ENCODE measurements at regions not wholly inside any gene's neighbourhood (a gene's known extent, or its start where the extent isn't known, plus 50 kb on each side); places are given as distances from the start of the nearest gene placed in this dataset.

- no peak for TF ChIP-seq POLR2AphosphoS5 (IDR thresholded peaks at IDR 0.05; ENCODE audit: low read depth, low read length)
- no peak for TF ChIP-seq REST (IDR thresholded peaks at IDR 0.05; ENCODE audit: insufficient read depth in 1 of 2, low read depth in 2 of 2, low read length in 2 of 2)
- no peak for TF ChIP-seq FOXP2 (optimal IDR thresholded peaks at IDR 0.05; ENCODE audit: borderline replicate concordance, extremely low read depth, extremely low read length, insufficient read depth)
- TF ChIP-seq SIN3A (IDR thresholded peaks at IDR 0.05; ENCODE audit: borderline replicate concordance, insufficient read depth, low read length), result no peak
- TF ChIP-seq TAF1 (IDR thresholded peaks at IDR 0.05; ENCODE audit: borderline replicate concordance, insufficient read depth, low read length), result no peak
These were observed 64.3 kb downstream of the FASLG start for GRCh38 chr1:172723251-172723650.

GRCh38 chr1:172724232-172724631 lies 65.3 kb downstream of the FASLG start:
- no peak for TF ChIP-seq FOXP2 (optimal IDR thresholded peaks at IDR 0.05; ENCODE audit: borderline replicate concordance, extremely low read depth, extremely low read length, insufficient read depth)

- TF ChIP-seq REST (IDR thresholded peaks at IDR 0.05; ENCODE audit: insufficient read depth in 1 of 2, low read depth in 2 of 2, low read length in 2 of 2), result no peak
- TF ChIP-seq FOXP2 (optimal IDR thresholded peaks at IDR 0.05; ENCODE audit: borderline replicate concordance, extremely low read depth, extremely low read length, insufficient read depth), result no peak
- no peak for TF ChIP-seq POLR2AphosphoS5 (IDR thresholded peaks at IDR 0.05; ENCODE audit: low read depth, low read length)
- no peak for TF ChIP-seq SIN3A (IDR thresholded peaks at IDR 0.05; ENCODE audit: borderline replicate concordance, insufficient read depth, low read length)
- no peak for TF ChIP-seq TAF1 (IDR thresholded peaks at IDR 0.05; ENCODE audit: borderline replicate concordance, insufficient read depth, low read length)
These were observed 66.1 kb downstream of the FASLG start for GRCh38 chr1:172724765-172725613.

DNA sequence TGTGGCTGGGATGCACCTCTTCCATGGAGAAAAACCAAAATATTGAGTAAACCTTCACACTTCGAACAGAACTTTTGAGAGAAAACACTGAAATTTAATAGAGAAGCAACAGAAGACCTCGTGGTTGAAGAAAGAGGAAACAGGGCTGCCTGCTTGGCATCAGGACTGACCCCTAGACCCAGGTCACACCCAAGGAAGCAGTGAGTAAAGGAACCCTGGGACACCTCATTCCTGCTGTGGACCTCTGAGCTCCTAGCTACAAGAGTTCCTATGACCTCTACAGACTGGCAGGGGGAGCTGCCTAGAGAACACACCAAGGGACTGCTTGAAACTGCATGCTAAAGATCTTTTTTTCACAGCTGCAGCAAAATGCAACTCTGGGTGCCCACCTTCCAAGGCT lies 67.8 kb downstream of the FASLG start:
- no peak for TF ChIP-seq FOXP2 (optimal IDR thresholded peaks at IDR 0.05; ENCODE audit: borderline replicate concordance, extremely low read depth, extremely low read length, insufficient read depth)
- no peak for TF ChIP-seq SIN3A (IDR thresholded peaks at IDR 0.05; ENCODE audit: borderline replicate concordance, insufficient read depth, low read length)
- TF ChIP-seq TAF1 (IDR thresholded peaks at IDR 0.05; ENCODE audit: borderline replicate concordance, insufficient read depth, low read length), result no peak
- no peak for TF ChIP-seq REST (IDR thresholded peaks at IDR 0.05; ENCODE audit: insufficient read depth in 1 of 2, low read depth in 2 of 2, low read length in 2 of 2)
- TF ChIP-seq POLR2AphosphoS5 (IDR thresholded peaks at IDR 0.05; ENCODE audit: low read depth, low read length), result no peak

DNA sequence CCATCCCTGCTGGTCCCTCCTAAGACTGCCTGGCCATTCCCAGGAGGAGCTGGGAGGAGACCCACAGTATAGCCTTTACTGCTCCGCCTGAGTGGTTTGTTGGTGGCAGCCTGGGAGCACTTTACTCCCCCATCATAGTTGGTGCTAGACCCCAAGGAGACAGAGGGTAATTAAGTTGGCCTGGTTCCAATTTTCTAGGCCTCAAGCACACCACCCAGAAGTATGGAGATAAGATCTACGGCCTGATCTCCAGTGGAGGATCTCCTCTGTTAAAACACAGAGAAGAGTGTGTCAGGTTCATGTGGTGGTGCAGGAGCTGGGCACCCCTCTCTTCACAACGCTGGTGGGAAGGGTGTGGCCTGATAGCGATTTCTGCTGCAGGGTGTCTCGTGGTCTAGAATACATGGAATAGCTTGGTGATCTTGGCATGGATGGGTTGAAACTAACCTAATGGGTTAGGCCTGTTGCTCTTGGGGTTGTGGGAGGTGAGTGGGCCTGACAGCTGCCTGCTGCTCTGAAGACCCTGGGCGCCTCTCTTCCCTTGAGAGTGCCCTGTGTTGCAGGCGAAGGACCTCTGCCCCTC lies 68.5 kb downstream of the FASLG start:
- no peak for TF ChIP-seq REST (IDR thresholded peaks at IDR 0.05; ENCODE audit: insufficient read depth in 1 of 2, low read depth in 2 of 2, low read length in 2 of 2)
